HepG2 (cell line): ENCODE measurements at regions not wholly inside any gene's neighbourhood (a gene's known extent, or its start where the extent isn't known, plus 50 kb on each side); places are given as distances from the start of the nearest gene placed in this dataset.

Experiments
- CTCF ChIP-seq: sonication (generic); formaldehyde crosslinking; IDR thresholded peaks from 2 replicates; pipeline ENCODE4 v1.5.0; 2020; ENCODE audit warnings: mild to moderate bottlenecking, missing genetic modification reagents, moderate library complexity
- HOXA7 ChIP-seq: sonication (generic); formaldehyde crosslinking; IDR thresholded peaks from 2 replicates; pipeline ENCODE4 v1.8.1; 2022; ENCODE audit warnings: mild to moderate bottlenecking, missing genetic modification reagents, moderate library complexity
- NFATC3 ChIP-seq: sonication (generic); formaldehyde crosslinking; IDR thresholded peaks from 2 replicates; pipeline ENCODE4 v1.5.1; 2020; ENCODE audit warnings: mild to moderate bottlenecking, missing genetic modification reagents

- TF ChIP-seq NFATC3 (CRISPR knock-in tag) (no peak), CTCF (CRISPR knock-in tag) (no peak), HOXA7 (CRISPR knock-in tag) (no peak)
These were observed 99.0 kb upstream of the CDYL start for GRCh38 chr6:4677011-4677750.
